PFSK-1 (cell line): ENCODE measurements at regions not wholly inside any gene's neighbourhood (a gene's known extent, or its start where the extent isn't known, plus 50 kb on each side); places are given as distances from the start of the nearest gene placed in this dataset.

Experiments
- FOXP2 ChIP-seq: optimal IDR thresholded peaks from 2 replicates; pipeline ENCODE3; 2011; ENCODE audit warnings: borderline replicate concordance, control low read depth, inconsistent platforms; ENCODE audit not compliant: insufficient read depth; ENCODE audit errors: extremely low read length, extremely low read depth
- POLR2AphosphoS5 ChIP-seq: IDR thresholded peaks from 2 replicates; pipeline ENCODE4 v1.6.1; 2012; ENCODE audit warnings: low read depth, mild to moderate bottlenecking, control low read depth, low read length, moderate library complexity
- REST ChIP-seq, 2 experiments: IDR thresholded peaks; 2 replicates each; pipeline versions ENCODE4 v1.6.1 to v1.8.0; 2011 to 2012; ENCODE audit warnings: low read depth in 2 of 2, low read length in 2 of 2, control low read depth in 1 of 2, inconsistent platforms in 1 of 2, mild to moderate bottlenecking in 1 of 2, moderate library complexity in 1 of 2; ENCODE audit not compliant: insufficient read depth in 1 of 2
- TAF1 ChIP-seq: IDR thresholded peaks from 2 replicates; pipeline ENCODE4 v1.6.1; 2012; ENCODE audit warnings: low read length, control low read depth, borderline replicate concordance; ENCODE audit not compliant: insufficient read depth

DNA sequence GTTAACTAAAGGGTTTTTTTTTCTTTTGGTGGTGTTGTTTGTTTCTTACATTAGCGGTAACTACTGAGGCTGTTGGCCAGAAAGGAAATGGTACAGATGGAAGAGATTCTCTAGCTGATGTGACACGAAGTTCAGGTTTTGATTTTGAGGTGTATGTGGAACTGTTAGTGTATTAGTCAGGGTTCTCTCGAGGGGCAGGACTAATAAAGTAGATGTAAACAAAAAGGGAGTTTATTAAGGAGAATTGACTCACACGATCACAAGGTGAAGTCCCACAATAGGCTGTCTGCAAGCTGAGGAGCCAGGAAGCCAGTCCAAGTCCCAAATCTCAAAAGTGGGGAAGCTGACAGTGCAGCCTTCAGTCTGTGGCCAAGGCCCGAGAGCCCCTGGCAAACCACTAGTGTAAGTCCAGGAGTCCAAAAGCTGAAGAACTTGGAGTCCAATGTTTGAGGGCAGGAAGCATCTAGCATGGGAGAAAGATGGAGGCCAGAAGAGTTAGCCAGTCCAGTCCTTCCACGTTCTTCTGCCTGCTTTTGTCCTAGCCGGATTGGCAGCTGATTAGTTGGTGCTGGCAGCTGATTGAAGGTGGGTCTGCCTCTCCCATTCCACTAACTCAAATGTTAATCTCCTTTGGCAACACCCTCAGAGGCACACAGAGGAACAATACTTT is 577.6 kb downstream of the EFNB2 start:
- no peak for TF ChIP-seq POLR2AphosphoS5
- no peak for TF ChIP-seq REST (IDR thresholded peaks at IDR 0.05; ENCODE audit: insufficient read depth in 1 of 2, low read depth in 2 of 2, low read length in 2 of 2)
- TF ChIP-seq TAF1 = no peak
- no peak for TF ChIP-seq FOXP2
